ENCODE measurements at regions not wholly inside any gene's neighbourhood (a gene's known extent, or its start where the extent isn't known, plus 50 kb on each side); places are given as distances from the start of the nearest gene placed in this dataset.

GRCh38 chr2:172276961-172277360 is 150.4 kb upstream of the ITGA6 start:
- intact Hi-C loops (cut with micrococcal nuclease; ENCODE audit: unreplicated experiment), result no loop called here
- ChIA-PET CTCF (no interaction called here), POLR2A (no interaction called here)
- H3K4me1 Mint-ChIP-seq (ENCODE audit: low read depth, unreplicated experiment), result no peaks in the 10 kb centered on the region
- H3K9me3 ChIP-seq, result peaks cover 6% of the 10 kb centered on the region
- H3K4me3 ChIP-seq (ENCODE audit: low read depth, low read length), result no peak overlapping the region
- no peaks in the 10 kb centered on the region for H3K4me1 ChIP-seq
- no peak for TF ChIP-seq CTCF (IDR thresholded peaks at IDR 0.05; ENCODE audit: insufficient read depth in 1 of 2, low read depth in 1 of 2, low read length in 1 of 2, severe bottlenecking in 1 of 2, unreplicated experiment in 1 of 2)
- DNase-seq, result no peak
- H3K4me3 Mint-ChIP-seq (ENCODE audit: unreplicated experiment), result no peak overlapping the region
- H3K9me3 Mint-ChIP-seq (ENCODE audit: unreplicated experiment), result no peaks in the 10 kb centered on the region
- no TSS peak for BruUV-seq (replicated peaks)
- H3K27me3 ChIP-seq (replicated peaks; ENCODE audit: control insufficient read depth, insufficient read depth, low read length), result no peaks in the 10 kb centered on the region
- H3K27me3 Mint-ChIP-seq (ENCODE audit: insufficient read depth, unreplicated experiment), result no peaks in the 10 kb centered on the region
- H3K27ac Mint-ChIP-seq (ENCODE audit: unreplicated experiment), result no peak overlapping the region
- no peaks in the 10 kb centered on the region for H3K36me3 ChIP-seq (ENCODE audit: control insufficient read depth, insufficient read depth, low read length)
- no peaks in the 10 kb centered on the region for H3K36me3 Mint-ChIP-seq (ENCODE audit: insufficient read depth, unreplicated experiment)

DNA sequence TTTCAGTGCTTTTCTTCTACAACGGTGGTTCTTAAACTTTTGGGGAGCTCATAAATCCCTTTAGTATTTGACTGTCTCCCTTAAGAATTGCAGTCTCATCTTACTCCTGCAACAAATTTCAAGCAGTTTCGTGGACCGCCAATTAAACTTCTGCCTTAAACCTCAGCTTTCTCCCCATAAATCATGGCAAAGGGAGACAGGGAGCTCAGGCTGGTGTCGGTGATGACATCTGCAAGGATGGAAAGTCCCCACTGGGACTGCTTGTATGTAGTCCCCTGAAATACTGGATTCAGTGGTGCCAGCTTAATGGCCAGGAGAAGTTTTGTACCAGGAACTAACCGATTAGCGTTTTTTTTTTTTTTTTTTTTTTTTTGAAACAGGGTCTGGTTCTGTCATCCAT is 148.7 kb upstream of the ITGA6 start:
- no peak for DNase-seq
- CTCF ChIA-PET, result interaction anchor here (0.6 to 0.9 kb wide), 3 partner anchors 30 to 183 kb away, joined by 3 to 4 read pairs (median 4); no protein-coding TSS in a partner anchor
- no peaks in the 10 kb centered on the region for H3K9me3 Mint-ChIP-seq (ENCODE audit: unreplicated experiment)
- no peaks in the 10 kb centered on the region for H3K27me3 ChIP-seq (replicated peaks; ENCODE audit: control insufficient read depth, insufficient read depth, low read length)
- no peaks in the 10 kb centered on the region for H3K36me3 Mint-ChIP-seq (ENCODE audit: insufficient read depth, unreplicated experiment)
- no peaks in the 10 kb centered on the region for H3K36me3 ChIP-seq (ENCODE audit: control insufficient read depth, insufficient read depth, low read length)
- no peaks in the 10 kb centered on the region for H3K27me3 Mint-ChIP-seq (ENCODE audit: insufficient read depth, unreplicated experiment)
- H3K4me1 Mint-ChIP-seq (ENCODE audit: low read depth, unreplicated experiment), result no peaks in the 10 kb centered on the region
- intact Hi-C loops (cut with micrococcal nuclease; ENCODE audit: unreplicated experiment), result no loop called here
- TF ChIP-seq CTCF (IDR thresholded peaks at IDR 0.05; ENCODE audit: insufficient read depth in 1 of 2, low read depth in 1 of 2, low read length in 1 of 2, severe bottlenecking in 1 of 2, unreplicated experiment in 1 of 2), result no peak
- no peak overlapping the region for H3K4me3 Mint-ChIP-seq (ENCODE audit: unreplicated experiment)
- H3K27ac Mint-ChIP-seq (ENCODE audit: unreplicated experiment), result no peak overlapping the region
- no TSS peak for BruUV-seq (replicated peaks)
- POLR2A ChIA-PET, result no interaction called here
- no peak overlapping the region for H3K4me3 ChIP-seq (ENCODE audit: low read depth, low read length)
- H3K9me3 ChIP-seq, result peaks cover 6% of the 10 kb centered on the region
- no peaks in the 10 kb centered on the region for H3K4me1 ChIP-seq

GRCh38 chr2:172279214-172279613 is 148.2 kb upstream of the ITGA6 start:
- ChIA-PET POLR2A (no interaction called here), CTCF (no interaction called here)
- H3K27ac Mint-ChIP-seq (ENCODE audit: unreplicated experiment), result no peak overlapping the region
- no peak for TF ChIP-seq CTCF (IDR thresholded peaks at IDR 0.05; ENCODE audit: insufficient read depth in 1 of 2, low read depth in 1 of 2, low read length in 1 of 2, severe bottlenecking in 1 of 2, unreplicated experiment in 1 of 2)
- H3K9me3 ChIP-seq, result peaks cover 6% of the 10 kb centered on the region
- H3K27me3 ChIP-seq (replicated peaks; ENCODE audit: control insufficient read depth, insufficient read depth, low read length), result no peaks in the 10 kb centered on the region
- intact Hi-C loops (cut with micrococcal nuclease; ENCODE audit: unreplicated experiment), result no loop called here
- H3K4me3 Mint-ChIP-seq (ENCODE audit: unreplicated experiment), result no peak overlapping the region
- DNase-seq, result no peak
- no peaks in the 10 kb centered on the region for H3K4me1 Mint-ChIP-seq (ENCODE audit: low read depth, unreplicated experiment)
- H3K4me1 ChIP-seq, result no peaks in the 10 kb centered on the region
- no TSS peak for BruUV-seq (replicated peaks)
- H3K36me3 ChIP-seq (ENCODE audit: control insufficient read depth, insufficient read depth, low read length), result no peaks in the 10 kb centered on the region
- no peak overlapping the region for H3K4me3 ChIP-seq (ENCODE audit: low read depth, low read length)
- H3K36me3 Mint-ChIP-seq (ENCODE audit: insufficient read depth, unreplicated experiment), result no peaks in the 10 kb centered on the region
- no peaks in the 10 kb centered on the region for H3K9me3 Mint-ChIP-seq (ENCODE audit: unreplicated experiment)
- no peaks in the 10 kb centered on the region for H3K27me3 Mint-ChIP-seq (ENCODE audit: insufficient read depth, unreplicated experiment)
